Testis (tissue), 2 donors: ENCODE measurements at regions not wholly inside any gene's neighbourhood (a gene's known extent, or its start where the extent isn't known, plus 50 kb on each side); places are given as distances from the start of the nearest gene placed in this dataset.

Experiments
- CTCF ChIP-seq, 3 experiments: fragments of 450-650 bp in 2 of 3; fragments of 200-600 bp in 1 of 3; sonication (generic) in 1 of 3; IDR thresholded peaks; one replicate each; pipeline ENCODE4 v1.5.1; 2016 to 2019; ENCODE audit warnings: antibody characterized with exemption in 3 of 3, mild to moderate bottlenecking in 2 of 3, moderate library complexity in 1 of 3
- POLR2A ChIP-seq: fragments of 450-650 bp; IDR thresholded peaks from one replicate; pipeline ENCODE4 v1.6.1; 2017; ENCODE audit warnings: antibody characterized with exemption, mild to moderate bottlenecking, moderate library complexity

- no peak for TF ChIP-seq CTCF (IDR thresholded peaks at IDR 0.05)
- TF ChIP-seq POLR2A, result no peak
Measured at GRCh38 chr2:52429740-52430139, 1337.9 kb upstream of the CHAC2 start.
